Glutamatergic neuron (in vitro differentiated cells): ENCODE measurements at regions not wholly inside any gene's neighbourhood (a gene's known extent, or its start where the extent isn't known, plus 50 kb on each side); places are given as distances from the start of the nearest gene placed in this dataset.

Experiments used
- DNase-seq: peaks from one replicate; pipeline ENCODE4 v3.0.0; 2022
- H3K27ac Mint-ChIP-seq: one replicate; pipeline ENCODE4 v1.8.0; 2020; ENCODE audit warnings: mild to moderate bottlenecking, mixed read lengths, inconsistent platforms; ENCODE audit not compliant: unreplicated experiment
- H3K27me3 Mint-ChIP-seq: one replicate; pipeline ENCODE4 v1.8.0; 2020; ENCODE audit warnings: mild to moderate bottlenecking, moderate library complexity, mixed read lengths, inconsistent platforms; ENCODE audit not compliant: unreplicated experiment
- H3K36me3 Mint-ChIP-seq: one replicate; pipeline ENCODE4 v1.8.0; 2020; ENCODE audit warnings: mild to moderate bottlenecking, mixed read lengths, inconsistent platforms; ENCODE audit not compliant: unreplicated experiment
- H3K4me1 Mint-ChIP-seq: one replicate; pipeline ENCODE4 v1.8.0; 2020; ENCODE audit warnings: mild to moderate bottlenecking, low read depth, mixed read lengths, inconsistent platforms; ENCODE audit not compliant: unreplicated experiment
- H3K4me3 Mint-ChIP-seq: one replicate; pipeline ENCODE4 v1.8.0; 2020; ENCODE audit warnings: mild to moderate bottlenecking, mixed read lengths, inconsistent platforms; ENCODE audit not compliant: unreplicated experiment
- H3K9me3 Mint-ChIP-seq: one replicate; pipeline ENCODE4 v1.8.0; 2020; ENCODE audit warnings: mild to moderate bottlenecking, moderate library complexity, mixed read lengths, inconsistent platforms; ENCODE audit not compliant: unreplicated experiment
- TF ChIP-seq, protein P1 (sequence below): fragments of 200-600 bp; sonication (generic); IDR thresholded peaks from one replicate; pipeline ENCODE4 v1.5.0; 2021; ENCODE audit not compliant: partially characterized antibody, unreplicated experiment

DNA sequence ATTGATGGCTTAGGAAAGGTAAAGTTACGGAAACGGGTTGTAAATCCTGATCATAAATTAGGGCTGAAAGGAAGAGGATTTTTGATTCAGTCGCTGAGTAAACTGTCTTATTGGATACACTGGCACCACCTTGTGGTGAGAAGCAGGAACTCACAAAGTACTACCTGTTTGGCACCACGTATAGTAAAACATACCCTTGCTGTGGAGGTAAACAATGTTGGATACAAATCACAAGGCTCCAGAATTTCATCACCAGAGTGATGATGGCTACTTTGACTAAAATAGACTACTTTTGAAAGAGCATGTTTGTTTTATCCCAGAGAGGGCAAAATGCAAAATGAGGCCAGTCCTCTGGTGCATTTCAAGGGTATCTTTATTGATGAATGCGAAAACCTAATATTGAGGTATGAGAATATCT lies 216.9 kb downstream of the IGSF11 start:
- peaks cover 2% of the 10 kb centered on the region for H3K27me3 Mint-ChIP-seq
- no peaks in the 10 kb centered on the region for H3K4me1 Mint-ChIP-seq
- no peak overlapping the region for H3K27ac Mint-ChIP-seq
- no peaks in the 10 kb centered on the region for H3K9me3 Mint-ChIP-seq
- DNase-seq, result peak; percentile 48
- TF ChIP-seq, protein P1, sequence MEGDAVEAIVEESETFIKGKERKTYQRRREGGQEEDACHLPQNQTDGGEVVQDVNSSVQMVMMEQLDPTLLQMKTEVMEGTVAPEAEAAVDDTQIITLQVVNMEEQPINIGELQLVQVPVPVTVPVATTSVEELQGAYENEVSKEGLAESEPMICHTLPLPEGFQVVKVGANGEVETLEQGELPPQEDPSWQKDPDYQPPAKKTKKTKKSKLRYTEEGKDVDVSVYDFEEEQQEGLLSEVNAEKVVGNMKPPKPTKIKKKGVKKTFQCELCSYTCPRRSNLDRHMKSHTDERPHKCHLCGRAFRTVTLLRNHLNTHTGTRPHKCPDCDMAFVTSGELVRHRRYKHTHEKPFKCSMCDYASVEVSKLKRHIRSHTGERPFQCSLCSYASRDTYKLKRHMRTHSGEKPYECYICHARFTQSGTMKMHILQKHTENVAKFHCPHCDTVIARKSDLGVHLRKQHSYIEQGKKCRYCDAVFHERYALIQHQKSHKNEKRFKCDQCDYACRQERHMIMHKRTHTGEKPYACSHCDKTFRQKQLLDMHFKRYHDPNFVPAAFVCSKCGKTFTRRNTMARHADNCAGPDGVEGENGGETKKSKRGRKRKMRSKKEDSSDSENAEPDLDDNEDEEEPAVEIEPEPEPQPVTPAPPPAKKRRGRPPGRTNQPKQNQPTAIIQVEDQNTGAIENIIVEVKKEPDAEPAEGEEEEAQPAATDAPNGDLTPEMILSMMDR, result peak; percentile 95
- H3K4me3 Mint-ChIP-seq, result no peak overlapping the region
- no peaks in the 10 kb centered on the region for H3K36me3 Mint-ChIP-seq

DNA sequence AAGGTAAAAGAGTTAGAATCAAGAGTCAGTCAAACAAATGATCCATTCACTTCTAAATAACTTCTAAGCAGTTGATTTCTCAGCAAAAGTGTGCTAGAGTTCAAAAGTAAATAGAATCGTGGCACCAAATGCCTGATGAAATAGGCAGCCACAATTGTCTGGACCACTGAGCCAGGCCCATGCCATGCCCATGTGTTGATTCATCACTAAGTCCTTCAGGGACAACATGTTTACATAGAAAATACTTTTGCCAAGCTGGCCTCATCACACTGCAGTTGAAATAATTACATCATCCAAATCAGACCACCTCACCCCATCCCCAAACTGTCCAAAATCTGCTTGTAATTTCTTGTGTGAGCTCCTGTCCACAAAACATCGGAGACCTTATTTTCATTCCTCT lies 216.3 kb downstream of the IGSF11 start:
- no peaks in the 10 kb centered on the region for H3K36me3 Mint-ChIP-seq
- H3K27me3 Mint-ChIP-seq, result peaks cover 2% of the 10 kb centered on the region
- H3K4me1 Mint-ChIP-seq, result no peaks in the 10 kb centered on the region
- no peak overlapping the region for H3K27ac Mint-ChIP-seq
- no peak overlapping the region for H3K4me3 Mint-ChIP-seq
- TF ChIP-seq, protein P1, result no peak
- no peak for DNase-seq
- no peaks in the 10 kb centered on the region for H3K9me3 Mint-ChIP-seq

DNA sequence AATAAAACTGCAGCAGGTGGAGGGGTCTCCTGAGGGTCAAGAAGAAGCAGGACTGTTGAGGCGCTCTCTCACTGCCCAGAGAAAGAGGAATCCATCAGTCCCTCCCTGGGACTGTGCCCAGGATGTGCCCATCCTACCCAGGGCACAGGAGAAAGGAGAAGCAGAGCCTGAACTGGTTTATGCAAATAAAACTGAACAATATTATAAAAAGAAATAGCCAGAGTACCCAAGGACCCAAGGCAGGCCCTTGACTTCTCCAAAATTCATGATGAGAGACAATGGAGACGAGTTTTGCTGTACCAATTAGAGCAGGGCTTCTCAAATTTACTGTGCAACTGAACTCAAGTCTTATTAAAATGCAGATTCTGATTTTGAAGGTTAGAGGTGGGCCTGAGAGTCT lies 211.0 kb downstream of the IGSF11 start:
- H3K4me3 Mint-ChIP-seq, result no peak overlapping the region
- H3K27me3 Mint-ChIP-seq, result peaks cover 3% of the 10 kb centered on the region
- no peaks in the 10 kb centered on the region for H3K36me3 Mint-ChIP-seq
- DNase-seq, result no peak
- H3K27ac Mint-ChIP-seq, result no peak overlapping the region
- TF ChIP-seq, protein P1, result no peak
- no peaks in the 10 kb centered on the region for H3K9me3 Mint-ChIP-seq
- H3K4me1 Mint-ChIP-seq, result no peaks in the 10 kb centered on the region

DNA sequence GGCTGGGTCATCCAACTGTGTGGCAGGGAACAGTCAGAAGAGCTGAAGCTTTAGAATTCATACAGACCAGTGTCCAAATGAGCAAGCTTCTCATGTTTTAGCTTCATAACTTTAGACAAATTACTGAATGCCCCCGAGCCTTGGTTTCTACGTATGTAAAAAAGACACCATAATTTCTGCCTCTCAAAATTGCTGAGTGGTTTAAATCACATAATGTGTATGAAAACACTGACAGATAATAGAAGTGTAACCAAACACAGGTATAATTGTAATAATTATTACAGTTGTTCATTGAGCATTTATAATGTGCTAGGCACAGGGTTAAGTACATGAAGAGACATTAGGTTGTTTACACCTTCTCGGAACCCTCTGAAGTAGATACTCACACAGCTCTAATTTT lies 207.2 kb downstream of the IGSF11 start:
- TF ChIP-seq, protein P1, result no peak
- no peaks in the 10 kb centered on the region for H3K9me3 Mint-ChIP-seq
- no peaks in the 10 kb centered on the region for H3K4me1 Mint-ChIP-seq
- no peak for DNase-seq
- no peak overlapping the region for H3K4me3 Mint-ChIP-seq
- no peaks in the 10 kb centered on the region for H3K36me3 Mint-ChIP-seq
- H3K27me3 Mint-ChIP-seq, result peaks cover 2% of the 10 kb centered on the region
- no peak overlapping the region for H3K27ac Mint-ChIP-seq

DNA sequence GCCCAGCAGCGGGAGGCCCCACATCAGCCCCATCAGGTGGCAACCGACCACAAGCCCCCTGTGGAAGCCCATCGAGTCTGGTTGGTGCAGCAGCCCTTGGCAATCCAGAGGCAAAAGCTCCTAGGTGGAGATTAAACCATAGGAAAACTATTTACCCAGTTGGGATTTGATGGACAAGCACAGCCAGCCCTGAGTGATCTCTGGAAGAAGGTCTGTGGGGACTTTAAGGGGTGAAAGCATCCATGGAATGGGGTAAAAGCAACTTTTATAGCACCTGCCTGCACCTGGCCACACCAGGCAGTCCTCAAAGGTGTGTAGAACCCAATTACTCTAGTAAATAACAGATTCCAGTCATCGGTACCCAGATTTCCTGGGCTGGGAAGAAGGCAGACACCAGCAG lies 206.3 kb downstream of the IGSF11 start:
- no peak for DNase-seq
- Mint-ChIP-seq H3K4me3 (no peak overlapping the region), H3K4me1 (no peaks in the 10 kb centered on the region), H3K27me3 (peaks cover 2% of the 10 kb centered on the region), H3K36me3 (no peaks in the 10 kb centered on the region), H3K9me3 (no peaks in the 10 kb centered on the region), H3K27ac (no peak overlapping the region)
- TF ChIP-seq, protein P1, result no peak
